ENCODE measurements at regions not wholly inside any gene's neighbourhood (a gene's known extent, or its start where the extent isn't known, plus 50 kb on each side); places are given as distances from the start of the nearest gene placed in this dataset.

DNA sequence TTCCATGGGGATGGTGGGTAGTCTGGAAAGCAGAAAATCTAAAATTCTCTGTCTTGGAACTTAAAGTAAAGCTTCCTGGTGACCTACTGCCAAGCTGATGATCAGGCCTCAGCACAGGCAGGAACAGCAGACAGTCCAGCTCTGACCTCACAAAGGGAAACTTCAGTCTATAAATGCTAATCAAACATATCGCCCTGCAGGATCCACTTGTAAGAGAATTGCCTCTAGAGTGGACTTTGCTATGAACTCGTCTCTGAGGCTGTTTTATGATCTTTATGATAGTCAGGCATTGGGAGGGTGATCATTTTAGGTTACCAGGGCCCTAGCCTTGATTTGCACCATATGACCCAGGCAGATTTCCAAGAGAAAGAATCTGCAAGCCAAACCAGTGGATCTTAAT, 67.6 kb upstream of the SELENOP start:
- no peak for DNase-seq
- Histone ChIP-seq H3K27me3 (ENCODE audit: control insufficient read depth in 1 of 2, insufficient read depth in 1 of 2, low read length in 2 of 2) (no peaks in the 10 kb centered on the region), H3K4ac (ENCODE audit: low read depth in 1 of 2, low read length in 2 of 2) (no peak overlapping the region), H3K4me3 (ENCODE audit: insufficient read depth in 1 of 2, low read depth in 1 of 2, low read length in 2 of 2) (no peak overlapping the region), H4K91ac (ENCODE audit: low read length) (no peak overlapping the region), H3K4me1 (ENCODE audit: control insufficient read depth, insufficient read depth, low read depth, low read length) (no peaks in the 10 kb centered on the region), H2BK12ac (ENCODE audit: low read length in 2 of 2) (no peak overlapping the region), H2BK5ac (ENCODE audit: low read depth, low read length, poor library complexity, severe bottlenecking) (no peak overlapping the region), H3K9me3 (ENCODE audit: control insufficient read depth, low read length) (no peaks in the 10 kb centered on the region), H2AK5ac (ENCODE audit: low read length, severe bottlenecking) (no peak overlapping the region), H3K18ac (ENCODE audit: low read depth in 1 of 2, low read length in 2 of 2) (no peak overlapping the region), H2BK15ac (ENCODE audit: low read depth, poor library complexity, severe bottlenecking) (no peak overlapping the region), H2AFZ (ENCODE audit: low read depth, low read length) (no peak overlapping the region), H2BK120ac (ENCODE audit: low read depth, low read length) (no peak overlapping the region), H3K79me1 (replicated peaks; ENCODE audit: low read length, poor library complexity, severe bottlenecking) (no peaks in the 10 kb centered on the region), H3K36me3 (ENCODE audit: control insufficient read depth in 1 of 2, insufficient read depth in 2 of 2, low read depth in 1 of 2, low read length in 2 of 2) (no peaks in the 10 kb centered on the region), H3K4me2 (ENCODE audit: low read length, poor library complexity, severe bottlenecking) (no peak overlapping the region), H4K8ac (ENCODE audit: low read length) (no peak overlapping the region), H3K27ac (ENCODE audit: low read length, poor library complexity, severe bottlenecking) (no peak overlapping the region), H3K23ac (ENCODE audit: low read length in 2 of 2) (no peak overlapping the region), H3K9ac (ENCODE audit: low read length) (no peak overlapping the region), H3K14ac (ENCODE audit: low read length in 2 of 2) (no peak overlapping the region)
- WGBS, result 71% methylated on average over 2 of the region's 2 CpGs

DNA sequence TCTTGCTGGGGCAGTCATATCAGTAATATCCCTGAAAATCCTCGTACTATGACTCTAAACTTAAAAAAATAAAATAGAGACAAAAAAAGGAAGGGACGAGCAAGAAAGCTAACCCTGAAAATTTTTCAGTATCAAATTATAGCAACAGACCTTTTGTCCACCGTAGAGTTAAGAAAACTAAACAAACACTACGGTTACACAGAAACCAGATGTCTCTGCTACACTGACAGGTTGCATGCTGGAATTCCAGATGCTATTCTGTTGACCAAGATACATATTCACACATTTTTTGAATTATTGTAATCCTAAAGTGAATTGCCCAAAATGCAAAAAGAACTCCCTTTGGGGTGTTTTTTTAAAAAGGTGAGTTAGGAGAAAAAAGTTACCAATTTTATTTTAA, 66.9 kb upstream of the SELENOP start:
- WGBS, result 38% methylated on average over 4 of the region's 4 CpGs
- no peak overlapping the region for H4K91ac ChIP-seq (ENCODE audit: low read length)
- H3K4me3 ChIP-seq (ENCODE audit: insufficient read depth in 1 of 2, low read depth in 1 of 2, low read length in 2 of 2), result no peak overlapping the region
- no peak overlapping the region for H3K4me2 ChIP-seq (ENCODE audit: low read length, poor library complexity, severe bottlenecking)
- H2BK5ac ChIP-seq (ENCODE audit: low read depth, low read length, poor library complexity, severe bottlenecking), result no peak overlapping the region
- H2BK15ac ChIP-seq (ENCODE audit: low read depth, poor library complexity, severe bottlenecking), result no peak overlapping the region
- no peaks in the 10 kb centered on the region for H3K4me1 ChIP-seq (ENCODE audit: control insufficient read depth, insufficient read depth, low read depth, low read length)
- no peak for DNase-seq
- no peak overlapping the region for H3K9ac ChIP-seq (ENCODE audit: low read length)
- H2AK5ac ChIP-seq (ENCODE audit: low read length, severe bottlenecking), result no peak overlapping the region
- H3K18ac ChIP-seq (ENCODE audit: low read depth in 1 of 2, low read length in 2 of 2), result no peak overlapping the region
- H2BK12ac ChIP-seq (ENCODE audit: low read length in 2 of 2), result no peak overlapping the region
- no peak overlapping the region for H4K8ac ChIP-seq (ENCODE audit: low read length)
- H3K36me3 ChIP-seq (ENCODE audit: control insufficient read depth in 1 of 2, insufficient read depth in 2 of 2, low read depth in 1 of 2, low read length in 2 of 2), result no peaks in the 10 kb centered on the region
- no peak overlapping the region for H2AFZ ChIP-seq (ENCODE audit: low read depth, low read length)
- H3K14ac ChIP-seq (ENCODE audit: low read length in 2 of 2), result no peak overlapping the region
- H3K27me3 ChIP-seq (ENCODE audit: control insufficient read depth in 1 of 2, insufficient read depth in 1 of 2, low read length in 2 of 2), result no peaks in the 10 kb centered on the region
- no peaks in the 10 kb centered on the region for H3K9me3 ChIP-seq (ENCODE audit: control insufficient read depth, low read length)
- no peak overlapping the region for H3K23ac ChIP-seq (ENCODE audit: low read length in 2 of 2)
- H3K27ac ChIP-seq (ENCODE audit: low read length, poor library complexity, severe bottlenecking), result no peak overlapping the region
- no peak overlapping the region for H3K4ac ChIP-seq (ENCODE audit: low read depth in 1 of 2, low read length in 2 of 2)
- H2BK120ac ChIP-seq (ENCODE audit: low read depth, low read length), result no peak overlapping the region
- no peaks in the 10 kb centered on the region for H3K79me1 ChIP-seq (replicated peaks; ENCODE audit: low read length, poor library complexity, severe bottlenecking)

DNA sequence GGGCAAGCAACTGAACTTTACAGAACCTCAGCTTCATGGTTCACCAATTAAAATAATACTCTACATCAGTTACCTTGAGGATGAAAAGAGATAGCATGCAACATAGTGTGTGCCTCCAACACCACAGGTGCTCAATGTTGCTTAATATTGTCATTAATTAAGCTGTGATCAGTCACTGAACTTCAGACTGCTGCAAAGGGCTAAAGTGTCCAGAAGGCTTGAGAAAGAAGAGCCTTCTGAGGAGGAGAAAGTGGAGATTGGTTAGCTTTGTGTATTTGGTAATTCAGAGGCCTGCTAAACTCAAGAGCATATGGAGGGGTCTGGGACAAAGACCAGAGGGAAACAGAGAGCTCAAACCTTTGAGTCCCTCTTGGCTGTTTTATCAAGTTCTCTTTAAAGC, 66.3 kb upstream of the SELENOP start:
- no peak overlapping the region for H3K27ac ChIP-seq (ENCODE audit: low read length, poor library complexity, severe bottlenecking)
- no peaks in the 10 kb centered on the region for H3K9me3 ChIP-seq (ENCODE audit: control insufficient read depth, low read length)
- H3K23ac ChIP-seq (ENCODE audit: low read length in 2 of 2), result no peak overlapping the region
- H3K27me3 ChIP-seq (ENCODE audit: control insufficient read depth in 1 of 2, insufficient read depth in 1 of 2, low read length in 2 of 2), result no peaks in the 10 kb centered on the region
- no peak overlapping the region for H4K8ac ChIP-seq (ENCODE audit: low read length)
- no peaks in the 10 kb centered on the region for H3K4me1 ChIP-seq (ENCODE audit: control insufficient read depth, insufficient read depth, low read depth, low read length)
- H3K4me2 ChIP-seq (ENCODE audit: low read length, poor library complexity, severe bottlenecking), result no peak overlapping the region
- H3K9ac ChIP-seq (ENCODE audit: low read length), result no peak overlapping the region
- H3K4me3 ChIP-seq (ENCODE audit: insufficient read depth in 1 of 2, low read depth in 1 of 2, low read length in 2 of 2), result no peak overlapping the region
- H2AK5ac ChIP-seq (ENCODE audit: low read length, severe bottlenecking), result no peak overlapping the region
- H4K91ac ChIP-seq (ENCODE audit: low read length), result no peak overlapping the region
- no peak overlapping the region for H3K18ac ChIP-seq (ENCODE audit: low read depth in 1 of 2, low read length in 2 of 2)
- no peak overlapping the region for H3K14ac ChIP-seq (ENCODE audit: low read length in 2 of 2)
- H2BK120ac ChIP-seq (ENCODE audit: low read depth, low read length), result no peak overlapping the region
- no peak overlapping the region for H3K4ac ChIP-seq (ENCODE audit: low read depth in 1 of 2, low read length in 2 of 2)
- no peak overlapping the region for H2BK12ac ChIP-seq (ENCODE audit: low read length in 2 of 2)
- no peaks in the 10 kb centered on the region for H3K79me1 ChIP-seq (replicated peaks; ENCODE audit: low read length, poor library complexity, severe bottlenecking)
- no peak for DNase-seq
- H2BK15ac ChIP-seq (ENCODE audit: low read depth, poor library complexity, severe bottlenecking), result no peak overlapping the region
- H2BK5ac ChIP-seq (ENCODE audit: low read depth, low read length, poor library complexity, severe bottlenecking), result no peak overlapping the region
- no peaks in the 10 kb centered on the region for H3K36me3 ChIP-seq (ENCODE audit: control insufficient read depth in 1 of 2, insufficient read depth in 2 of 2, low read depth in 1 of 2, low read length in 2 of 2)
- no peak overlapping the region for H2AFZ ChIP-seq (ENCODE audit: low read depth, low read length)

DNA sequence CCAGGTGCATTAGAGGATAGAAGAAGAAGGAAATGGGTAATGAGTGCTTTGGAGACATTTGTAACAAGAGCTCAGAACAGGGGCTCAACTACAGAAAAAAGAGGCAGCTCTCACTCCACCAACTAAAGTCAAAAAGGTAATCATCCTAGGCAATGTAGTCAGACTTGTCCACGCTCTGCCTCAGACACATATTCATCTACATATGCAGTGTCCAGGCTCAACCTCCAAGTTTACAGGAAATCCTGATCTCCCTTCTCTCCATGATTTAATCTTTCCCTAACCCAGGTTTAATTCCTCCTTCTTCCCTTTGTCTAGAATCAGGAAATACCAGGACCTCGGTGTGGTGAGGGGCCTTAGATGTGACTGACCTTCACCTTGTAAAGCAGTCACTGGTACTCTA, 65.7 kb upstream of the SELENOP start:
- Histone ChIP-seq H3K27ac (ENCODE audit: low read length, poor library complexity, severe bottlenecking) (no peak overlapping the region), H3K18ac (ENCODE audit: low read depth in 1 of 2, low read length in 2 of 2) (no peak overlapping the region), H3K36me3 (ENCODE audit: control insufficient read depth in 1 of 2, insufficient read depth in 2 of 2, low read depth in 1 of 2, low read length in 2 of 2) (no peaks in the 10 kb centered on the region), H2BK120ac (ENCODE audit: low read depth, low read length) (peak overlapping the region; percentile 11), H3K14ac (ENCODE audit: low read length in 2 of 2) (no peak overlapping the region), H3K9me3 (ENCODE audit: control insufficient read depth, low read length) (no peaks in the 10 kb centered on the region), H3K4me1 (ENCODE audit: control insufficient read depth, insufficient read depth, low read depth, low read length) (no peaks in the 10 kb centered on the region), H3K23ac (ENCODE audit: low read length in 2 of 2) (no peak overlapping the region), H2AFZ (ENCODE audit: low read depth, low read length) (no peak overlapping the region), H2BK5ac (ENCODE audit: low read depth, low read length, poor library complexity, severe bottlenecking) (no peak overlapping the region), H4K91ac (ENCODE audit: low read length) (no peak overlapping the region), H3K4ac (ENCODE audit: low read depth in 1 of 2, low read length in 2 of 2) (no peak overlapping the region), H2AK5ac (ENCODE audit: low read length, severe bottlenecking) (no peak overlapping the region), H2BK15ac (ENCODE audit: low read depth, poor library complexity, severe bottlenecking) (no peak overlapping the region), H4K8ac (ENCODE audit: low read length) (no peak overlapping the region), H2BK12ac (ENCODE audit: low read length in 2 of 2) (no peak overlapping the region), H3K4me2 (ENCODE audit: low read length, poor library complexity, severe bottlenecking) (no peak overlapping the region), H3K4me3 (ENCODE audit: insufficient read depth in 1 of 2, low read depth in 1 of 2, low read length in 2 of 2) (no peak overlapping the region), H3K79me1 (replicated peaks; ENCODE audit: low read length, poor library complexity, severe bottlenecking) (no peaks in the 10 kb centered on the region), H3K27me3 (ENCODE audit: control insufficient read depth in 1 of 2, insufficient read depth in 1 of 2, low read length in 2 of 2) (no peaks in the 10 kb centered on the region), H3K9ac (ENCODE audit: low read length) (no peak overlapping the region)
- DNase-seq, result no peak
- WGBS, result 83% methylated on average over 2 of the region's 2 CpGs

Measured in mesenchymal stem cell (in vitro differentiated cells and primary cell).